GM19452 (cell line): ENCODE measurements at regions not wholly inside any gene's neighbourhood (a gene's known extent, or its start where the extent isn't known, plus 50 kb on each side); places are given as distances from the start of the nearest gene placed in this dataset.

Experiments used
- ATAC-seq: cut with Tn5 transposase; IDR thresholded peaks from one replicate; pipeline ENCODE4 v1.9.1; 2021; ENCODE audit not compliant: unreplicated experiment

DNA sequence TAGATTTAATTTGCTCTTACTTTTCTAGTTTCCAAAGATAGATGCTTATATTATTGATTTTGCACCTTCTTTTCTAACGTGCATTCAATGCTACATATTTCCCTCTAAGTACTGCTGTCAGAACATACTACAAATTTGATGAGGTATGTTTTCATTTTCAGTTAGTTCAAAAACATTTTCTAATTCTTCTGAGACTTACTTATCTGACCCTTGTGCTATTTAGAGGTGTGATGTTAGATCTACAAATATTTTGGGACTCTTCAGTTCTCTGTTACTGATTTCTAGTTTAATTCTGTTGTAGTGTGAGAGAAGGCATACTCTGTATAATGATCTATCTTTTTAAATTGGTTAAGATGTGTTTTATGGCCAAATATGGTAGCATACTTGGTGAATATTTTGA, 97.8 kb upstream of the TMEM168 start:
- no peak for ATAC-seq

DNA sequence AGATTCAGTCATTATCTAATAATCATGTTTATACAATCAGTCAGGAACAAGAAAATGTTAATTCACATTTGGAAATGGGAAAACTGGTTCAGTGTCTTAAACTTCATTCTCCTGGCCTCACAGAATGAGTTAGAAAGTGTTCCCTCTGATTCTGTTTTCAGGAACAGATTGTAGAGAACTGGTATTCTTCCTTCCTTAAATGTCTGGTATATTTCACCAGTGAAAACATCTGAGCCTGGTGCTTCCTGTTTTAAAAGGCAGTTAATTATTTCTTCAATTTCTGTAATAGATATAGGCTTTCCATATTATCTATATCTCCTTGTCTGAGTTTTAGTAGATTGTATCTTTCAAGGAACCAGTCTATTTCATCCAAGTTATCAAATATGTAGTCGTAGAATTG, 97.1 kb upstream of the TMEM168 start:
- no peak for ATAC-seq

DNA sequence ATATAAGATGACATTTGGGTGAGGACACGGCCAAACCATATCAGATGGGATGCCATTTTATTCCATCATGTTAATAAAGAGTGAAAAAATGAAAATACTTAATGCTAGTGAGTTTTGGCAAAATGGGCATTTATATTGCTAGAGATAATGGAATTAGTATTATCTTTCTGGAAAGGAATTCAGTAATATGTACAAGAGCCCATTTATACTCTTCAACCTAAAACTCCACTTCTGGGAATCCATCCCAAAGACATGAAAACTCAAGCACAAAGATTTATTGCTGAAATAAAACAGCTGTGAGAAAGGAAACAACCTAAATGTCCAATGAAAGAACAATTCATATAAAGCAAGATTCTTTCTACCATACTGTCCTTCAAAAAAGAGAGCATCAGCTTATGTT, 96.0 kb upstream of the TMEM168 start:
- no peak for ATAC-seq

DNA sequence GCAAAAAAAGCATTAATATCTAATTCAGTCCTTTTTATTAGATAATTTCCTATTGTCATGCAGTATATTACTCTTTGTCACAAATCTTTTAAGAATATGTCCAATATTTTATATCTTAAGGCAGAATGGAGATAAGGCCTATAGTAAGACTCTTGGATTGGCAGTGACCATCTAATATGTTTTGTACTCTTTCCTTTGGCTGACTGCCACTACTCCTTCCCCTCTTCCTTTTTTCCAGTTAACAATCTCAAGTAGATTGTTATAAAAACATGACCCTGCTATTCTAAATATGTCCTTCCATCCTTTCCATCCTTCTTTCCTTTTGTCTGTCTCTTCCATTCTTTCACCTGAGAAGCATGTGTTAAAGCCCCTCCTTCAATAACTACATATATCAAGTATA, 92.8 kb upstream of the TMEM168 start:
- ATAC-seq: no peak

DNA sequence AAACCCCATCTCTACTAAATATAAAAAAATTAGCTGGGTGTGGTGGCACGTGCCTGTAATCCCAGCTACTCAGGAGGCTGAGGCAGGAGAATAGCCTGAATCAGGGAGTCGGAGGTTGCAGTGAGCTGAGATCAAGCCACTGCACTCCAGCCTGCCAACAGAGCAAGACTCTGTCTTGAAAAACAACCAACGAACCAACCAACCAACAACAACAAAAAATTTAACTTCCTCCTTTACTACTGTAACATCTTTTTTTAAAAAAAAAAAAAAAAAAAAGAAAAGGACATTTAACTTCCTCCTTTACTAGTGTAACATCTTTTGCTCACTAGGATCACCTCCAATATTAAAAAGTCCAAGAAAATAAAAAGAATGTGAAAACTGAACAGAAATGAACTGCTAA, 92.3 kb upstream of the TMEM168 start:
- ATAC-seq: no peak

DNA sequence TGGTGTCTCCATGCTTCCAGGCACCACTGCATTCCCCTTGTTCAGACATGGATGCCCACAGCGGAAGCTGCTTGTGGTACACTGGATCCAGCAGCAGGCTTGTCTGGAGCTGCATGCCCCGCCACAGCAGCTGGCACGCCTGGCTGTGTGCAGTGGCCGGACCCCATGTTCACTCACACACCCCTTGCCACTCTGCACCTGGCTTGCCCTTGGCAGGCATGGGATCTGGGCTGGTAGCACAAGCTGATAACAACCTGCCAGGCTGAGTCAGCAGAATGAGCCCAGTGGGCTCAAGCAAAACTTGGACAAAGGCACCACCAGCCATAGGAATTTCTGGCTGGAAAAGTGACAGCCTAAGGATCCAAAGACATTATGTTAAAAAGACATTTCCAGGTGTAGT, 91.8 kb upstream of the TMEM168 start:
- no peak for ATAC-seq

DNA sequence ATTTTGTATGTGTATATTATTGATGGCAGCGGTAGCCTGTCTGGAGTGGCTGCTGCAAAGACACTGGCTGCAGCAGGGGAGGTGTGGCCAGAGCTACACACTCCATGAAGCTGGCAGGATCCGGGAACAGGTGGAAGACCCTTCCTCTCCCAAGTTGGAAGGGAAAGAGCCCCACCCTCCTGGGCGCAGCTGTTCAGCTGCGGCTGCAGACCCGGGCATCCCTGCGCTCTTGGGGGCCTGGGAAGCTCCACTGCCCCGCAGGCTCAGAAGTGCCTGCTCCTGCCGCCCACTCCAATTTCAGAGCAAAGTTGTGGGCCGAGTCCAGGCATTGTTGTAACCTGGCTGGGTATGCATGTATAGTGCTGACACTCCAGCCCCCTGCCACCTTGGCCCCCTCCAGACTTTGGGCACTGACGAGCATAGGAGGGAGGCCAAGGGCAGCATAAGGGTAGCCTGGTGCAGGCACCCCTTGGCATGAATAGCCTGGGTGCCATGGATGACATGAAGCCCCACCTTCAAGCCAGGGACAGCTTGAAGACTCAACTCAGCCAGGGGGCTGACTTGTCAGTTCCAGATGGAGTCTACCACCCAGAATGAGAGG, 90.7 kb upstream of the TMEM168 start:
- no peak for ATAC-seq

DNA sequence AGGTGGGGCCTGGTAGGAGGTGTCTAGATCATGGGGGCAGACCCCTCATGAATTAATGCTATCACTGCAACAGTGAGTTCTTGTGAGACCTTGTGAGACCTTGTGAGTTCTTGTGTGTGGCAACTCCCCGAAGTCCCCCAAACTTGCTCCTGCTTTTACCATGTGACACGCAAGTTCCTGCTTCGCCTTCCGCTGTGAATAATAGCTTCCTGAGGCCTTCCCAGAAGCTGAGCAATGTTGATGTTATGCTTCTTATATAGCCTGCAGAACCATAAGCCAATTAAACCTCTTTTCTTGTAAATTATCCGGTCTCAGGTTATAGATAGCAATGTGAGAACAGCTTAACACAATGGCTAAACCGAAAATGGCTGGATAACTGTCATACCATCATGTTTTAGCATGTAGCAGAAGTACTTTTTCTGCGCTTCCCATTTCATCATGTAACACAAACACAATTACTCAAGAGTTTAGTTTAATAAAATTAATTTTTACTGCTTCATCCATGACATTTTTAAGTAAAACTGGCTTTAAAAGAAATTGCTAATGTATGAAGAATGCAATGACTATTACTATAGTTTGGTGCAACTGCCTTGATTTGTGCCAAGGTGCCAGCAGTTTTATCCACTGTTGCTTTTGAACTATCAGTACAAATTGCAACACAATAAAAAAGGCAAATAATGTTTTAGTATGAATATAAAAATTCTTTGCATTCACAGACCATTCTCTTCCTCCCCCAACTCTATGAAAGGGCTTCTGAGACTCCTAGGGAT, 87.7 kb upstream of the TMEM168 start:
- ATAC-seq: no peak

DNA sequence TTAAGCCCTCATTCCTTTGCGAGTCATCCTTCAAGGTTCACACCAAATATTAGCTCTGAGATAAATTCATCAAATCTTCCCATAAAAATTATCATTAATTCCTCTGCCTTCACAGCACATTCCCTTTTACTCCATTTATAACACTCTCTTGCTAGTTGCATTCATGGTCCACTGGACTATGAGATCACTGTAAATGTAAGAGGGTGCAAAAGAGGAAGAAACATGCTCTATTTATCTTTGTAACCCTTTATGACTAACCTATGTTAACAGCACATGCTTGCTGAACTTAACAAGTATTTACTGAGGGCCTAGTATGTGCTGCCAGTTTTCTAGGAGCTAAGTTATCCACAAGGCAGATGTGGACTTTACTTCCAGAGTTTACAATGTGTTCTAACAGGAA, 86.7 kb upstream of the TMEM168 start:
- ATAC-seq: no peak

DNA sequence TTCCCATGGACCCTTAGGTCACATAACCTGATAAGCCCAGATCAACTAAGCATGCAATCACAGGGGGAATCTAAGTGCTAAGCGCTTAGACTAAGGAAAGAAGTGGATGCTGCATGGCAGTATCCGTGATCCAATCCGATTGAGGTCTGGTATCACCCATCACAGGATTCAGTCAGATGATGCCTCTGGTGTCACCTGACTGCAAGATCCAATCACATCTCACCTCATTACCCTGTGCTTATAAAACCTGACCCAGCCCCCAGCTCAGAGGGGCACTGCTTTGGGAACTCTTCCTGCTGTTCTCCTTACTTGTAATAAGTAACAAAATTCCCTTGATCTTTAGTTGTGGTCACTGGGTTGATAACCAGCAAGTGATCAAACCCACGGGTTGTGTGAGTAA, 84.7 kb upstream of the TMEM168 start:
- ATAC-seq: no peak

DNA sequence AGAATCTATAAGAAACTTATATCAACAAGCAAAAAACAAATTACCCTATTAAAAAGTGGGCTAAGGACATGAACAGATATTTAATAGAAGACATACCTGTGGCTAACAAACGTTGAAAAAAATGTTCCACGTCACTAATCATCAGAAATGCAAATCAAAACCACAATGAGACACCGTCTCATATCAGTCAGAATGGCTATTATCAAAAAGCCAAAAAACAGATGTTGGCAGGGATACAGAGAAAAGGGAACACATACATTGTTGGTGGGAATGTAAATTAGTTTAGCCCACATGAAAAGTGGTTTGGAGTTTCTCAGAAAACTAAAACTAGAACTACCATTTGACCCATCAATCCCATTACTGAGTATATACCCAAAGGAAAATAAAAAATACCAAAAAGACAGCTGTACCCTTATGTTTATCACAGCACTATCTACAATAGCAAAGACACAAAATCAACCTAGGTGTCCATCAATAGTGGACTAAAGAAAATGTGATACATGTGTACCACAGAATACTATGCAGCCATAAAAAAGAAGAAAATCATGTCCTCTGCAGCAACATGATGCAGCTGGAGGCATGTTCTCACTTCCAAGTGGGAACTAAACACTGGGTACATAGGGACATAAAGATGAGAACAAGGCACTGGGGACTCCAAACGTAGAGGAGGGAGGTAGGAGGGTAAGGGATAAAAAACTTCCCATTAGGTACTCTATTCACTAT, 83.8 kb upstream of the TMEM168 start:
- ATAC-seq: peak; percentile 43

DNA sequence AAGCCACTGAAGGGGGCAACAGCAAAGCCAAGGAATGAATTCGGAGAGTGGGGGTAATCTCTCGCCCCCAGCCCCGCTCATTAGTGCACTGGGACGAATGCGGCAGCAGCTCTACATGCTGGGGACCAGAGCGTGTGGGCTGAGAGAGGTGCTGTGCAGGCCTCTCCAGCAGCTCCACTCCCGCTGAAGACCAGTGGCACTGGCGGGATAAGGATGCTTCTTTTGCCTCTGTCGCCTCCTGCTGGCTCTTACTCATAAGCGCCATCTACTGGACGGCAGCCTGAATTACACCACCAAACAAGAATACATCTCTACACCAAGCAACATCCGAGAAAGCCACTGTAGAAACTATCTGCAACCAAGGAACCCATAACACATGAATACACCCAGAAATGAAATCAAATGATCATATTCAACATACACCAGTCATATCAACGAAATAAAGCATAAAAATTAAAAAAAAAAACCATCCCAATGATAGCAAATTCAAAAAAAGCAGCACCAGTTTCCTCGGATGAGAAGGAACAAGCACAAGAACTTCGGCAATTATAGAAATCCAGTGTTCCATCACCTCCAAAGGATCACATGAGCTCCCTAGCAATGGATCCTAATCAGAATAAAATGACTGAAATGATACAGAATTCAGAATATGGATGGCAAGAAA, 79.0 kb upstream of the TMEM168 start:
- peak; percentile 47 for ATAC-seq

DNA sequence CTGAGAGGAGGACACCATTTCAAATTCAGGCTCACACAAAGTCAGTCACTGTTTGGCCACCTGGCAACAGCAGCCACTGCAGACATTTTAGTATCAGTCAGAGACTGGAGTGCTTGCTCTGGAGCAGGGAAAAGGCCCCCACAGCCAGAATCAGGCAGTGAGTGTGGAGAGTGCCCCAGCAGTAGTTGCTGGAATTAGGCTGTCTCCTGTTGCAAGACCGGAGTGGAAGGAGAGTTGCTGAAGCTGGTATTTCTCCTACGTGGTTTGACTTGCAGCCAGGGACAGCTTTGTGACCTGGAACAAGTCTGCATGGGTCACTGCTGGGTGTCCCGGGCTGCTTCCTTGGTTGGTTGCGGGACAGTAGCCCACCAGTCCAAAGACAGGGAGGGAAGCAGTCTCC, 78.4 kb upstream of the TMEM168 start:
- ATAC-seq: no peak

DNA sequence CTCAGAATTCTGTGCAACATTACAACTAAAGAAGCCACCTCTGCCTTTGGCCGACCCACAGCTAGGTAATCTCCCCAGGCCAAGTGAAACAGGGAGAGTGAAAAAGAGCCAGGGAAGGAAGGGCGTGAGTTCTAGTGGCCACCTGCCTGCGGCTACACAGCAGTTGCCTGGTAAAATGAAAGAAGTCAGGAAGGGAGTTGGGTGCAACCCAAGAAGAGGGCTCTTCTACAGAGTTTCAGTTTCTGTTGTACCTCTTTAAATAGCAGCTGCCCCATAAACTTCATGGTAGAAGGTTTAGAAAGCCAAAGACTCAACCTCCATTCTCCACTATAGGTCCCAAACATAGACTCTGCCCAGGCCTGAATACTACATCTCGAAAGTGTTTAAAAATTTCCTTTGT, 76.2 kb upstream of the TMEM168 start:
- ATAC-seq: peak; percentile 93

DNA sequence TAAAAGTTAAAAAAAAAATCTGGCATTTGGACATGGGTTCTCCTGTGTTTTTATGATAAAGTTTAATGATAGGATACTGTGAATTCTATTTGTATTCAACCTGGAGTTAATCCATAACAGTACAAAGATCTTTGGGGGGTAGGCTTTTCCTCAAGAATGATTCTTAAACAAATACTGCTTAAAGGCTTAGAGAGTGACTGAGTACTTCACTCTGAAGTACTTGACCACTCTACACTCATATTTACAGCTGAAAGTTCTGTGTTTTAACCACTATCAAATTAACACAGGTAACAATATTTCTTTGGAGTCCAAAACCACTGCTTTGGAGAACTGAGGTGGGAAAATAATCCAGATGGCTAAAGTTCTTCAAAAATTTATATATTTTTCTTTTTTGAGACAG, 74.2 kb upstream of the TMEM168 start:
- ATAC-seq: no peak

DNA sequence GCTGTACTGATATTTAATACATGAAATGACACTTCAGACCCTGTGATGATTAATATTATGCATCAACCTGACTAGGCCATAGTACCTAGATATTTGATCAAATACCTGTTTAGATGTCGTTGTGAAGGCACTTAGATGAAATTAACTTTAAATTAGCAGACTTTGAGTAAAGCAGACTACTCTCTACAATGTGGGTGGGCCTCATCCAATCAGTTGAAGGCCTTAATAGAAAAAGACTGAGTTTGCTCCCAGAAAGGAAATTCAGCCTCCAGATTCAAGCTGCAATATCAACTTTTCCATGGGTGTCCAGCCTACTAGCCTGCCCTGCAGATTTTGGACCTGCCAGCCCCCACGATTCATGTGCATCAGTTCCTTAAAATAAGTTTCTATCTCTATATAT, 68.6 kb upstream of the TMEM168 start:
- ATAC-seq: no peak

DNA sequence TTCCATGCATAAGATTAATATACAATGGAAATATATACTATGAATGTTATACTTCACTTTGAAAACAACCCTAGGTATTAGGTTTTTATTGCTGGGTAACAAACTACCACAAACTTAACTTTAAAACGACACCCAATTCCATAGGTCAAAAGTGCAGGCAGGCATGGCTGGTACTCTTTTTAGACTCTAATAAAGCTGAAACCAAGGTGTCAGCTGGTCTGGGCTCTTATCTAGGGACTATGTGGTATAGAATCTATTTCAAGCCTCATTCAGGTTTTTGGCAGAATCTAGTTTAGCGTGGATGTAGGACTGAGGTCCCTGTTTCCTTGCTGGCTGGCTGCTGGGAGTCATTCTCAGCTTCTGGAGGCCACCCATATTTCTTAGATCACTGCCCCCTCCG, 65.0 kb upstream of the TMEM168 start:
- no peak for ATAC-seq

DNA sequence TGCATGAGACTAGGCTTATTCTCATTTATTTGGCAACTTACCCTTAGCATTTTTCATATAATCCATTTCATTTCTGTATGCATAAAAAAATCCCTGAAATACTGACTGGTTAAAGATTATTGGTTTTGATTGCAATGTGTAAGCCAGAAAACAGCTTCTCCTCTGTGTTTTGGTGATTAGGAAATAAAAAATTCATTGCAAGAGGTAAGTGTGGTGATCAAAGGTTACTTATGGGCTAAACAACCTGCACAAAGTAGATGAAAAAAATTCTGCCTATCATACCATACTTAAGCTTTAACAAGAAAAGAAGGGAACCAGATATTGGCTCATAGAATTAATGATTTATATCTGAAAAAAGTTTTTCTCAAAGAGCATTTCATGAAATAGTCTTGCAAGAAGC, 64.0 kb upstream of the TMEM168 start:
- no peak for ATAC-seq

DNA sequence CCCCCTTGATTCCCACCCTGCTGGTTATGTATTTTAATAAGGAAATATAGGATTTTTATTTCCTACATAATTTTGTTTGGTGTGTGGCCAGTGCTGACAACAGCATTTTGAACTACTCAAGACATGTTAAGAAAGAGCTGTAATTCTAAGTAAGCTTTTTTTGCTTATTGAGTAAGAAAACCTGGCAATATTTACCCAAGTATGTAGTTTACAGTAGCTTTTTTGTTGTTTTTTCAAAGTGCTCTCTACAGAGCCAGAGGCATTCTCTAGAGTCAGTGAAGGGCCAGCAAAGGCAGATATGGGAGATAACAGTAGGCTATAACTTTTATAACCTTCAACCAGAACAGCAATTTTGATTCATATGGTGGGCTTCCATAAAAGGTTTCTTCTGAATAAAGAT, 63.2 kb upstream of the TMEM168 start:
- no peak for ATAC-seq

DNA sequence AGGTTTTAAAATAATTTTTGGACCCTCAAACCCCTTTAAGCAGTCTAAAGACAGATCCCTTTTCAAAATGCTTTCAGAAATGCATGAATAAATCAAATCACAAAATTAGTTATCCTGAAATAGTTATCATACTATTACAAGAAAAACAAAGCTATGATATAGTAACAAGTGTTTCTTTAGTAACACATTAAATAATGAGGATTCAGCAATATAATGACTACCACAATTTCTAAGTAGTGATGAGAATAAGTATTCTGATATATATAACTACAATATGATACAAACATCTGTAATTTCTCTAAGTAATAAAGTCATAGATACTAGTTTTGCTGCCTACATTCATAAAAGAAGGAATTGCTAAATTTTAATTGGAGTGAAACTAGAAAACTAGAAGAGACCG, 53.0 kb upstream of the TMEM168 start:
- ATAC-seq: no peak
